Glomerular visceral epithelial cell (primary cell): ENCODE measurements at regions not wholly inside any gene's neighbourhood (a gene's known extent, or its start where the extent isn't known, plus 50 kb on each side); places are given as distances from the start of the nearest gene placed in this dataset.
"Not testable (repeated sequence)": the region's sequence is repeated elsewhere in the genome, so short reads cannot be mapped to it uniquely, and the experiment has no call there.

Source experiments
- DNase-seq: peaks from one replicate; pipeline ENCODE4 v3.0.0-alpha.2; 2016; ENCODE audit errors: extremely low spot score

- DNase-seq: no peak
These were observed 256.9 kb downstream of the PARM1 start for GRCh38 chr4:75189711-75190335.

- DNase-seq: no peak
These were observed 248.2 kb downstream of the PARM1 start for GRCh38 chr4:75180790-75181776.

GRCh38 chr4:75180217-75180616 lies 247.3 kb downstream of the PARM1 start:
- DNase-seq: no peak

- DNase-seq: no peak
These were observed 246.6 kb downstream of the PARM1 start for GRCh38 chr4:75179510-75179909.

- no peak for DNase-seq
These were observed 239.6 kb downstream of the PARM1 start for GRCh38 chr4:75172551-75172950.

GRCh38 chr4:75169427-75169826 lies 236.5 kb downstream of the PARM1 start:
- DNase-seq: no peak

- no peak for DNase-seq
These were observed 236.1 kb downstream of the PARM1 start for GRCh38 chr4:75169020-75169419.

GRCh38 chr4:75168548-75168947 lies 235.6 kb downstream of the PARM1 start:
- DNase-seq: no peak

- DNase-seq: not testable (repeated sequence)
These were observed 232.2 kb downstream of the PARM1 start for GRCh38 chr4:75165100-75165499.

GRCh38 chr4:75158451-75158850 lies 225.5 kb downstream of the PARM1 start:
- DNase-seq: no peak

GRCh38 chr4:75154994-75155393 lies 222.1 kb downstream of the PARM1 start:
- DNase-seq: no peak

GRCh38 chr4:75146223-75146622 lies 213.3 kb downstream of the PARM1 start:
- DNase-seq: no peak

- no peak for DNase-seq
These were observed 211.6 kb downstream of the PARM1 start for GRCh38 chr4:75144475-75144874.

- peak; percentile 36 for DNase-seq
These were observed 209.9 kb downstream of the PARM1 start for GRCh38 chr4:75142850-75143249.

- DNase-seq: peak; percentile 2
These were observed 209.5 kb downstream of the PARM1 start for GRCh38 chr4:75142382-75142781.

GRCh38 chr4:75141162-75141561 lies 208.2 kb downstream of the PARM1 start:
- DNase-seq: no peak

- DNase-seq: no peak
These were observed 204.4 kb downstream of the PARM1 start for GRCh38 chr4:75137302-75137701.

GRCh38 chr4:75135068-75135825 lies 202.3 kb downstream of the PARM1 start:
- no peak for DNase-seq

- DNase-seq: not testable (repeated sequence)
These were observed 194.0 kb downstream of the PARM1 start for GRCh38 chr4:75126870-75127269.

- no peak for DNase-seq
These were observed 193.1 kb downstream of the PARM1 start for GRCh38 chr4:75126058-75126457.

GRCh38 chr4:75122424-75123014 lies 189.6 kb downstream of the PARM1 start:
- no peak for DNase-seq

- no peak for DNase-seq
These were observed 185.8 kb downstream of the PARM1 start for GRCh38 chr4:75118739-75119138.
